ENCODE measurements at regions not wholly inside any gene's neighbourhood (a gene's known extent, or its start where the extent isn't known, plus 50 kb on each side); places are given as distances from the start of the nearest gene placed in this dataset.
"Not testable (repeated sequence)": the region's sequence is repeated elsewhere in the genome, so short reads cannot be mapped to it uniquely, and the experiment has no call there.

- no peak for DNase-seq (ENCODE audit: low spot score)
Measured at GRCh38 chr16:58963479-58963878, 229.4 kb upstream of the GOT2 start.

- DNase-seq (ENCODE audit: low spot score), result no peak
Measured at GRCh38 chr16:58962811-58963210, 228.7 kb upstream of the GOT2 start.

- no peak for DNase-seq (ENCODE audit: low spot score)
Measured at GRCh38 chr16:58960484-58960883, 226.4 kb upstream of the GOT2 start.

GRCh38 chr16:58960034-58960433, 225.9 kb upstream of the GOT2 start:
- DNase-seq (ENCODE audit: low spot score), result no peak

GRCh38 chr16:58958749-58959148, 224.6 kb upstream of the GOT2 start:
- DNase-seq (ENCODE audit: low spot score), result no peak

- DNase-seq (ENCODE audit: low spot score), result no peak
Measured at GRCh38 chr16:58948244-58948643, 214.1 kb upstream of the GOT2 start.

GRCh38 chr16:58940609-58941008, 206.5 kb upstream of the GOT2 start:
- no peak for DNase-seq (ENCODE audit: low spot score)

- DNase-seq (ENCODE audit: low spot score), result no peak
Measured at GRCh38 chr16:58938811-58939210, 204.7 kb upstream of the GOT2 start.

- DNase-seq (ENCODE audit: low spot score), result no peak
Measured at GRCh38 chr16:58937661-58938060, 203.5 kb upstream of the GOT2 start.

- DNase-seq (ENCODE audit: low spot score), result no peak
Measured at GRCh38 chr16:58933186-58933585, 199.1 kb upstream of the GOT2 start.

GRCh38 chr16:58931436-58931835, 197.3 kb upstream of the GOT2 start:
- DNase-seq (ENCODE audit: low spot score), result peak; percentile 13

GRCh38 chr16:58923094-58923493, 189.0 kb upstream of the GOT2 start:
- DNase-seq (ENCODE audit: low spot score), result no peak

GRCh38 chr16:58913456-58913855, 179.3 kb upstream of the GOT2 start:
- no peak for DNase-seq (ENCODE audit: low spot score)

- no peak for DNase-seq (ENCODE audit: low spot score)
Measured at GRCh38 chr16:58912571-58912970, 178.5 kb upstream of the GOT2 start.

GRCh38 chr16:58906981-58907715, 173.0 kb upstream of the GOT2 start:
- no peak for DNase-seq (ENCODE audit: low spot score)

GRCh38 chr16:58904291-58904690, 170.2 kb upstream of the GOT2 start:
- DNase-seq (ENCODE audit: low spot score), result no peak

GRCh38 chr16:58889516-58889915, 155.4 kb upstream of the GOT2 start:
- no peak for DNase-seq (ENCODE audit: low spot score)

GRCh38 chr16:58885528-58886170, 151.5 kb upstream of the GOT2 start:
- DNase-seq (ENCODE audit: low spot score), result no peak

GRCh38 chr16:58884141-58884540, 150.0 kb upstream of the GOT2 start:
- no peak for DNase-seq (ENCODE audit: low spot score)

GRCh38 chr16:58883131-58883530, 149.0 kb upstream of the GOT2 start:
- no peak for DNase-seq (ENCODE audit: low spot score)

- DNase-seq (ENCODE audit: low spot score), result no peak
Measured at GRCh38 chr16:58882292-58882691, 148.2 kb upstream of the GOT2 start.

- DNase-seq (ENCODE audit: low spot score), result not testable (repeated sequence)
Measured at GRCh38 chr16:58878641-58879040, 144.5 kb upstream of the GOT2 start.

- DNase-seq (ENCODE audit: low spot score), result no peak
Measured at GRCh38 chr16:58866935-58867334, 132.8 kb upstream of the GOT2 start.

- no peak for DNase-seq (ENCODE audit: low spot score)
Measured at GRCh38 chr16:58863761-58864160, 129.6 kb upstream of the GOT2 start.
